ENCODE measurements at regions not wholly inside any gene's neighbourhood (a gene's known extent, or its start where the extent isn't known, plus 50 kb on each side); places are given as distances from the start of the nearest gene placed in this dataset.

GRCh38 chr16:73390491-73390890 lies 342.6 kb upstream of the ZFHX3 start:
- TF ChIP-seq CTCF (IDR thresholded peaks at IDR 0.05; ENCODE audit: low read depth, low read length, poor library complexity, severe bottlenecking): no peak
- no peak for TF ChIP-seq EZH2phosphoT487 (IDR thresholded peaks at IDR 0.05; ENCODE audit: borderline replicate concordance, low read length)

All from DOHH2 (cell line).